KMS-11 (cell line): ENCODE measurements at regions not wholly inside any gene's neighbourhood (a gene's known extent, or its start where the extent isn't known, plus 50 kb on each side); places are given as distances from the start of the nearest gene placed in this dataset.

Experiments
- H2AFZ ChIP-seq: fragments of 200-600 bp; sonication (generic); 2 replicates; pipeline ENCODE4 v1.6.1; 2016; ENCODE audit warnings: antibody characterized with exemption, mixed run types, low read depth
- H3K27ac ChIP-seq: fragments of 200-600 bp; sonication (generic); 2 replicates; pipeline ENCODE4 v1.6.1; 2016; ENCODE audit warnings: mild to moderate bottlenecking, mixed run types
- H3K27me3 ChIP-seq: fragments of 200-600 bp; sonication (generic); 2 replicates; pipeline ENCODE4 v1.6.1; 2017; ENCODE audit warnings: mild to moderate bottlenecking, low read depth, mixed run types, moderate library complexity; ENCODE audit not compliant: insufficient read depth
- H3K36me3 ChIP-seq: fragments of 200-600 bp; sonication (generic); 2 replicates; pipeline ENCODE4 v1.6.1; 2017; ENCODE audit warnings: mild to moderate bottlenecking, mixed run types; ENCODE audit not compliant: insufficient read depth
- H3K4me1 ChIP-seq: fragments of 200-600 bp; sonication (generic); 2 replicates; pipeline ENCODE4 v1.6.1; 2016; ENCODE audit warnings: mild to moderate bottlenecking, low read depth, mixed run types; ENCODE audit not compliant: poor library complexity, severe bottlenecking
- H3K4me2 ChIP-seq: fragments of 200-600 bp; sonication (generic); 2 replicates; pipeline ENCODE4 v1.7.0; 2016; ENCODE audit warnings: mild to moderate bottlenecking, mixed run types
- H3K4me3 ChIP-seq: fragments of 200-600 bp; sonication (generic); IDR thresholded peaks from 2 replicates; pipeline ENCODE4 v1.6.1; 2017; ENCODE audit warnings: low read depth, low read length, mixed read lengths; ENCODE audit not compliant: insufficient read depth
- H3K79me2 ChIP-seq: fragments of 200-600 bp; sonication (generic); 2 replicates; pipeline ENCODE4 v1.6.1; 2016; ENCODE audit warnings: low read depth, mixed run types; ENCODE audit not compliant: insufficient read depth
- H3K9ac ChIP-seq: fragments of 200-600 bp; sonication (generic); 2 replicates; pipeline ENCODE4 v1.6.1; 2016; ENCODE audit warnings: mild to moderate bottlenecking, mixed run types
- H4K20me1 ChIP-seq: fragments of 200-600 bp; sonication (generic); 2 replicates; pipeline ENCODE4 v1.6.1; 2016; ENCODE audit warnings: mild to moderate bottlenecking, mixed run types; ENCODE audit not compliant: insufficient read depth
- TF ChIP-seq, protein P1 (sequence below): fragments of 200-600 bp; sonication (generic); conservative IDR thresholded peaks from 2 replicates; pipeline ENCODE4 v1.6.1; 2017; ENCODE audit warnings: low read depth, mild to moderate bottlenecking, antibody characterized with exemption, low read length, moderate library complexity, mixed read lengths

DNA sequence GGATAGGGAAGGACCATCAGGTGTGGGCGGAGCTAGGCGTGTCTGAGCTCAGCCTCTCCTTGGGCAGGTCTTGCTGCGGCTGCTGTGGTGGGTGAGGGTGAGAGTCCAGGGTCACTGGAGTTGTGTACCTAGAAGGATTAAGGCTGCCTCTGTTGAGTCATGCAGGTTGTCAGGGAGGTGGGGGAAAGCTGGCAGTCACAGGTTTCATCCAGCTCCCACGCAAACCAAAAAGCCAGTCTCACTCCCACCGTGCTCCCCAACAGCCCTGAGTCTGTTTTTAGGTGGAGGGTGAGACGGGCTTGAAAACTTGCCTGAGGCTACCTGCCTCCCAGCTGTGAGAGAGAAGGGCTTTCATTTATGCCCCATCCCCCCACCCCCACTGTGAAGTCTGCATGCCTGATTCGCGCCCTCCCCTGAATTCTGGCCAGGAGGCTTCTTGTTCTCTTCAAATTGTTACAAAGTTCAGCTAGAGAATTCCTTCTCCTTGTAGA lies 161.5 kb downstream of the MYLK4 start:
- TF ChIP-seq, protein P1, sequence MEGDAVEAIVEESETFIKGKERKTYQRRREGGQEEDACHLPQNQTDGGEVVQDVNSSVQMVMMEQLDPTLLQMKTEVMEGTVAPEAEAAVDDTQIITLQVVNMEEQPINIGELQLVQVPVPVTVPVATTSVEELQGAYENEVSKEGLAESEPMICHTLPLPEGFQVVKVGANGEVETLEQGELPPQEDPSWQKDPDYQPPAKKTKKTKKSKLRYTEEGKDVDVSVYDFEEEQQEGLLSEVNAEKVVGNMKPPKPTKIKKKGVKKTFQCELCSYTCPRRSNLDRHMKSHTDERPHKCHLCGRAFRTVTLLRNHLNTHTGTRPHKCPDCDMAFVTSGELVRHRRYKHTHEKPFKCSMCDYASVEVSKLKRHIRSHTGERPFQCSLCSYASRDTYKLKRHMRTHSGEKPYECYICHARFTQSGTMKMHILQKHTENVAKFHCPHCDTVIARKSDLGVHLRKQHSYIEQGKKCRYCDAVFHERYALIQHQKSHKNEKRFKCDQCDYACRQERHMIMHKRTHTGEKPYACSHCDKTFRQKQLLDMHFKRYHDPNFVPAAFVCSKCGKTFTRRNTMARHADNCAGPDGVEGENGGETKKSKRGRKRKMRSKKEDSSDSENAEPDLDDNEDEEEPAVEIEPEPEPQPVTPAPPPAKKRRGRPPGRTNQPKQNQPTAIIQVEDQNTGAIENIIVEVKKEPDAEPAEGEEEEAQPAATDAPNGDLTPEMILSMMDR, result no peak
- Histone ChIP-seq H2AFZ (no peak overlapping the region), H3K4me2 (no peak overlapping the region), H3K4me1 (no peaks in the 10 kb centered on the region), H3K79me2 (no peaks in the 10 kb centered on the region), H3K27me3 (no peaks in the 10 kb centered on the region), H3K4me3 (no peak overlapping the region), H4K20me1 (no peaks in the 10 kb centered on the region), H3K27ac (no peak overlapping the region), H3K9ac (no peak overlapping the region), H3K36me3 (no peaks in the 10 kb centered on the region)

- Histone ChIP-seq H3K4me2 (no peak overlapping the region), H3K27ac (no peak overlapping the region), H3K9ac (no peak overlapping the region), H3K4me1 (no peaks in the 10 kb centered on the region), H3K36me3 (no peaks in the 10 kb centered on the region), H3K79me2 (no peaks in the 10 kb centered on the region), H2AFZ (no peak overlapping the region), H3K4me3 (no peak overlapping the region), H3K27me3 (no peaks in the 10 kb centered on the region), H4K20me1 (no peaks in the 10 kb centered on the region)
- TF ChIP-seq, protein P1, result no peak
Measured at GRCh38 chr6:2583459-2583858, 167.3 kb downstream of the MYLK4 start.

DNA sequence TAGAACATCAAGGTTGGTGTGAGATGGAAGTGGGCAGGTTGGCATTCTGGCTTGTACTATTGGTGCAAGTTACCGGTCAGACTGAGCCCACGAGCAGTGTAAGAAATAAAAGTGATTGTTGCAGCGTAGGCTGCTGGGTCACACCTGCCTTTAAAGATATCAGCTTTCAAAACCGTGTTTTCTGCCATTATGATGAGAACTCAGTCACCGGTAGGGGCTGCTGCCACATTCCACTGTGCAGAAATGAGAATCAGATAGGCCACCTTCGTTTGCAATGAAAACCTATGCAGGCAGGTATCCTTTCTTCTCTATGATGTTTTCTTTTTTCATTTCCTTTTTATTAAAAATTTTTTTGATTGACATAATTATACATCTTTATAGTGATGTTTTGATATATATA lies 168.5 kb downstream of the MYLK4 start:
- no peak overlapping the region for H3K9ac ChIP-seq
- no peaks in the 10 kb centered on the region for H3K36me3 ChIP-seq
- H2AFZ ChIP-seq, result no peak overlapping the region
- no peak overlapping the region for H3K4me3 ChIP-seq
- TF ChIP-seq, protein P1, result no peak
- H3K27ac ChIP-seq, result no peak overlapping the region
- H3K4me2 ChIP-seq, result no peak overlapping the region
- H3K79me2 ChIP-seq, result no peaks in the 10 kb centered on the region
- no peaks in the 10 kb centered on the region for H3K27me3 ChIP-seq
- no peaks in the 10 kb centered on the region for H4K20me1 ChIP-seq
- H3K4me1 ChIP-seq, result no peaks in the 10 kb centered on the region

DNA sequence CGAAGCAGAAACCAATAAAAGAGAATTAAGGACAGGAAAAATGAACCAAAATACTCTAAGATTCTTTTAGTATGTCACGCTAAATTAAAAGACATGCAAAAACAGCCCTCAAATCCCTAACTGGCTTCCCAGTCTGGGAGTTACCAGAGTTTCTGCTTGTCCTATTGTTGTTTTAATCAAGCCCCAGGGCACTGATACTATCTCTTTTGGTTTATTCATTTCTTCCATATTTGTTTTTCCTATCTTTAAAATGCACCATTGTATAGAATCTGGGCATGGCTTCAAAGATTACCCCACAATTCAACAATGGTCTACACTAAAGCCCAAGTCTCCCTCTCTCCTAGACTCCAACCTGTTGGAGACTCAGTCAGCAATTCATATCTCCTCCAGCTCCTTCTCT lies 169.1 kb downstream of the MYLK4 start:
- TF ChIP-seq, protein P1, result no peak
- no peaks in the 10 kb centered on the region for H4K20me1 ChIP-seq
- no peaks in the 10 kb centered on the region for H3K36me3 ChIP-seq
- no peak overlapping the region for H3K4me3 ChIP-seq
- H3K27ac ChIP-seq, result no peak overlapping the region
- H3K4me1 ChIP-seq, result no peaks in the 10 kb centered on the region
- no peaks in the 10 kb centered on the region for H3K79me2 ChIP-seq
- H3K4me2 ChIP-seq, result no peak overlapping the region
- H2AFZ ChIP-seq, result no peak overlapping the region
- no peak overlapping the region for H3K9ac ChIP-seq
- no peaks in the 10 kb centered on the region for H3K27me3 ChIP-seq
